NCI-H146 treated with DMSO at 0.1 percent for 48 hours (cell line): ENCODE measurements at regions not wholly inside any gene's neighbourhood (a gene's known extent, or its start where the extent isn't known, plus 50 kb on each side); places are given as distances from the start of the nearest gene placed in this dataset.

ENCODE experiments used
- DNase-seq: peaks from one replicate; lab custom pipeline; 2025; ENCODE audit not compliant: unreplicated experiment; lab: John Stamatoyannopoulos, UW

GRCh38 chr5:87954121-87954520, 314.5 kb downstream of the TMEM161B start:
- no peak for DNase-seq

- no peak for DNase-seq
These were observed 317.0 kb downstream of the TMEM161B start for GRCh38 chr5:87951661-87952060.

GRCh38 chr5:87949676-87950631, 318.7 kb downstream of the TMEM161B start:
- DNase-seq: no peak

- no peak for DNase-seq
These were observed 320.2 kb downstream of the TMEM161B start for GRCh38 chr5:87948486-87948885.

- DNase-seq: no peak
These were observed 322.4 kb downstream of the TMEM161B start for GRCh38 chr5:87946271-87946670.

- DNase-seq: no peak
These were observed 323.4 kb downstream of the TMEM161B start for GRCh38 chr5:87945286-87945650.

GRCh38 chr5:87944553-87945285, 323.9 kb downstream of the TMEM161B start:
- DNase-seq: peak; percentile 2

GRCh38 chr5:87940775-87941174, 327.9 kb downstream of the TMEM161B start:
- no peak for DNase-seq

- no peak for DNase-seq
These were observed 332.0 kb downstream of the TMEM161B start for GRCh38 chr5:87936667-87937066.

- no peak for DNase-seq
These were observed 344.2 kb downstream of the TMEM161B start for GRCh38 chr5:87924436-87924835.

- DNase-seq: no peak
These were observed 352.3 kb downstream of the TMEM161B start for GRCh38 chr5:87916320-87916719.

GRCh38 chr5:87912419-87912818, 356.2 kb downstream of the TMEM161B start:
- no peak for DNase-seq

GRCh38 chr5:87909382-87909781, 359.3 kb downstream of the TMEM161B start:
- DNase-seq: no peak

- no peak for DNase-seq
These were observed 361.7 kb downstream of the TMEM161B start for GRCh38 chr5:87906962-87907361.

GRCh38 chr5:87900419-87900818, 368.2 kb downstream of the TMEM161B start:
- no peak for DNase-seq

- no peak for DNase-seq
These were observed 368.9 kb downstream of the TMEM161B start for GRCh38 chr5:87899721-87900131.

GRCh38 chr5:87899208-87899661, 369.4 kb downstream of the TMEM161B start:
- no peak for DNase-seq

- no peak for DNase-seq
These were observed 370.1 kb downstream of the TMEM161B start for GRCh38 chr5:87898574-87898973.

- no peak for DNase-seq
These were observed 380.5 kb downstream of the TMEM161B start for GRCh38 chr5:87888139-87888538.

GRCh38 chr5:87887247-87887646, 381.4 kb downstream of the TMEM161B start:
- no peak for DNase-seq

GRCh38 chr5:87886164-87886563, 382.5 kb downstream of the TMEM161B start:
- DNase-seq: no peak

GRCh38 chr5:87885758-87886157, 382.9 kb downstream of the TMEM161B start:
- DNase-seq: no peak
